IMR-90 (cell line): ENCODE measurements at regions not wholly inside any gene's neighbourhood (a gene's known extent, or its start where the extent isn't known, plus 50 kb on each side); places are given as distances from the start of the nearest gene placed in this dataset.

Source experiments
- BHLHE40 ChIP-seq: fragments of 150-350 bp; IDR thresholded peaks from 2 replicates; pipeline ENCODE4 v1.6.1; 2016; ENCODE audit warnings: mild to moderate bottlenecking, low read depth, low read length
- CHD1 ChIP-seq: IDR thresholded peaks from 2 replicates; pipeline ENCODE4 v1.6.1; 2012; ENCODE audit warnings: low read depth, low read length, improper control_type of control experiment
- CTCF ChIP-seq: conservative IDR thresholded peaks from 2 replicates; pipeline ENCODE4 v1.5.1; 2012; ENCODE audit warnings: mild to moderate bottlenecking, low read depth, low read length, improper control_type of control experiment
- FOS ChIP-seq: fragments of 150-350 bp; IDR thresholded peaks from 2 replicates; pipeline ENCODE4 v1.6.1; 2016; ENCODE audit warnings: low read depth, low read length
- MAFK ChIP-seq: IDR thresholded peaks from 2 replicates; pipeline ENCODE4 v1.6.1; 2012; ENCODE audit warnings: low read depth, low read length, improper control_type of control experiment
- MAZ ChIP-seq: IDR thresholded peaks from 2 replicates; pipeline ENCODE4 v1.6.1; 2012; ENCODE audit warnings: low read depth, mild to moderate bottlenecking, low read length, improper control_type of control experiment, moderate library complexity, borderline replicate concordance
- MXI1 ChIP-seq: IDR thresholded peaks from 2 replicates; pipeline ENCODE4 v1.6.1; 2012; ENCODE audit warnings: low read depth, mild to moderate bottlenecking, low read length, moderate library complexity, borderline replicate concordance
- NFE2L2 ChIP-seq: fragments of 150-350 bp; IDR thresholded peaks from 2 replicates; pipeline ENCODE4 v1.6.1; 2016; ENCODE audit warnings: low read depth, mild to moderate bottlenecking, low read length
- POLR2A ChIP-seq: IDR thresholded peaks from 2 replicates; pipeline ENCODE4 v1.6.1; 2012; ENCODE audit warnings: mild to moderate bottlenecking, low read depth, low read length
- RAD21 ChIP-seq: IDR thresholded peaks from 2 replicates; pipeline ENCODE4 v1.6.1; 2012; ENCODE audit warnings: low read length, improper control_type of control experiment
- RCOR1 ChIP-seq: IDR thresholded peaks from 2 replicates; pipeline ENCODE4 v1.6.1; 2012; ENCODE audit warnings: mild to moderate bottlenecking, low read length, improper control_type of control experiment; ENCODE audit not compliant: insufficient replicate concordance
- RFX5 ChIP-seq: IDR thresholded peaks from 2 replicates; pipeline ENCODE4 v1.8.0; 2012; ENCODE audit warnings: low read depth, mild to moderate bottlenecking, low read length, moderate library complexity
- SMC3 ChIP-seq: fragments of 150-350 bp; IDR thresholded peaks from 2 replicates; pipeline ENCODE4 v1.6.1; 2016; ENCODE audit warnings: low read depth, mild to moderate bottlenecking, antibody characterized with exemption, low read length, moderate library complexity
- USF2 ChIP-seq: fragments of 150-350 bp; IDR thresholded peaks from 2 replicates; pipeline ENCODE4 v1.6.1; 2017; ENCODE audit warnings: mild to moderate bottlenecking, antibody characterized with exemption, low read length, low read depth

GRCh38 chr17:59506894-59507726 lies 58.3 kb upstream of the DHX40 start:
- no peak for TF ChIP-seq CTCF
- no peak for TF ChIP-seq MXI1
- TF ChIP-seq POLR2A = no peak
- TF ChIP-seq MAFK = no peak
- TF ChIP-seq FOS = no peak
- no peak for TF ChIP-seq SMC3
- no peak for TF ChIP-seq BHLHE40
- TF ChIP-seq USF2 = no peak
- no peak for TF ChIP-seq RFX5
- no peak for TF ChIP-seq CHD1
- no peak for TF ChIP-seq RCOR1
- TF ChIP-seq NFE2L2 = no peak
- no peak for TF ChIP-seq MAZ
- TF ChIP-seq RAD21 = no peak
